ENCODE measurements at regions not wholly inside any gene's neighbourhood (a gene's known extent, or its start where the extent isn't known, plus 50 kb on each side); places are given as distances from the start of the nearest gene placed in this dataset.

GRCh38 chr13:33728271-33729037 is 89.5 kb upstream of the RFC3 start:
- no peak for DNase-seq (ENCODE audit: low read depth in 4 of 4, low spot score in 2 of 4)

DNA sequence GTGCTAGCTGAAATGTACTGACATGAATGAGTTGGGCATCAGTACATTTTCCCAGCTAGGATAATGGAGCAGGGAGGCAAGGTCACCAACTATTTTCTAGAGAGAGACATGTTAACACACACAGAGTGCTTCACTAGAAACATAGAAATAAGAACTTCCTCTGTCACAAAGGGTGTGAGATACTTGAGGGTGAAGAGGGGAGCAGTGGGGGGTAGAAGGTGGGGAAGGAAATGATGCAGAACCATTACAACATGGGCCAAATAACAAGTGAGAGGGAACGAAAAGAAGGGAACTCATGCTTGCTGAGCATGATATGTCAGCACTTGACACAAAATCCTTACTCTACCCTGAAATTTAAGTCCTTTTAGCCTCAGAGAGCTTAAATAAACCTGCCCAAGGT is 87.8 kb upstream of the RFC3 start:
- DNase-seq (ENCODE audit: low read depth in 4 of 4, low spot score in 2 of 4), result no peak

- DNase-seq (ENCODE audit: low read depth in 4 of 4, low spot score in 2 of 4), result no peak
These were observed 87.3 kb upstream of the RFC3 start for GRCh38 chr13:33730619-33731018.

GRCh38 chr13:33735276-33735675 is 82.7 kb upstream of the RFC3 start:
- DNase-seq (ENCODE audit: low read depth in 4 of 4, low spot score in 2 of 4), result no peak

DNA sequence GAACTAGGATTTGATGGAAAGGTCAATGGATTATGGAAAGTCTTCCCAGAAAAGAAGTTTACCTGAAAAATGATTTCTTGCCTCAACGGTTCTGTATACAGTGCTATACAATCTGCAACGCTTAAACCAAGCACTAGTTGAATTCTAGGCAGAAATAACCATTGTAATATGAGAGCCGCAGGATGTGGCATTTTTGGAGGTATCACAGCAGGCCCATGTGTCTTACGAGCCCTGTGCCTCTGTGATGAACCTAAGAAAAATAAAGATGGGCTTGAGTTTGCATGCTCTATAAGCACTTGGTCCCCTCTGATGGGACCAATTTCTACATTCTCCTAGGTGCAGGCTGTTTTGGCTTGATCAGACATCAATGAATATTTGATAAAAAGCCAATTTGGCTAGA is 78.7 kb upstream of the RFC3 start:
- no peak for DNase-seq (ENCODE audit: low read depth in 4 of 4, low spot score in 2 of 4)

GRCh38 chr13:33740134-33740538 is 77.8 kb upstream of the RFC3 start:
- DNase-seq (ENCODE audit: low read depth in 4 of 4, low spot score in 2 of 4), result no peak

GRCh38 chr13:33742321-33742720 is 75.6 kb upstream of the RFC3 start:
- no peak for DNase-seq (ENCODE audit: low read depth in 4 of 4, low spot score in 2 of 4)

GRCh38 chr13:33743438-33744368 is 74.2 kb upstream of the RFC3 start:
- no peak for DNase-seq (ENCODE audit: low read depth in 4 of 4, low spot score in 2 of 4)

DNA sequence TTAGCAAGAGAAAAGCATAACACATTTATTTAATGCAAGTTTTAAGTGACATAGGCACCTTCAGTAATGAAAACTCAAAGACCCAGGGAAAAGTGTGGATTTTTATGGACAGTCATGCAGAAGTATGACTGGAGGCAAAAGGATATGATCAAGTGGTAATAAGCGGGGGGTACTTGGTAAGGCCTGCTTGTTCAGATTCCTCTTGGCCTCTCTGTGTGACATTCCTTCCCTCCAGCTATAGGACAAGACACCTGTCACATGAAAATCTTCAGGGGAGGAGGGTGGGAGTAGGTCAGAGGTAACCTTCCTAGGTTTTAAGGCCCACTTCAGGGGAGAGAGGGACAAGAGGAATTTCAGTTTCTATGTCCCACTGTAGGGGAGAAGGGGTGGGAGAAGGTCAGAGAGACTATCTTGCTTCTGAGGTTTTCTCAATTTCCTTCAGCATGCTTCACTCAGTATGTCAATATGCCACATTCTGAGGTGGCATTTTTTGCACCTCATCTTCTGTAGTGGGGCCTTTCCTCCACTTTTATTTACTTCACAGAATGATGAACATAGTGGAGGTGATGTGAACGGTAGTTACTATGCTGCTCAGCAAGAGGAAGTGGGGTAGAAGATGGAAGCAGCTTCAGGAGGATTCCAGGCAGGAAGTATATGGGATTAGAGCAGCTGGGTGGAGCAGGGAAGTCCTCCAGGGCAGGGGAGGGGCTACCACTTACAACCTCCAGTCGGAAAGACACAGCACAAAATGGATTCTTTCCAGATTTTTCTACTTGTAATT is 73.2 kb upstream of the RFC3 start:
- no peak for DNase-seq (ENCODE audit: low read depth in 4 of 4, low spot score in 2 of 4)

- DNase-seq (ENCODE audit: low read depth in 4 of 4, low spot score in 2 of 4), result no peak
These were observed 72.3 kb upstream of the RFC3 start for GRCh38 chr13:33745370-33746324.

DNA sequence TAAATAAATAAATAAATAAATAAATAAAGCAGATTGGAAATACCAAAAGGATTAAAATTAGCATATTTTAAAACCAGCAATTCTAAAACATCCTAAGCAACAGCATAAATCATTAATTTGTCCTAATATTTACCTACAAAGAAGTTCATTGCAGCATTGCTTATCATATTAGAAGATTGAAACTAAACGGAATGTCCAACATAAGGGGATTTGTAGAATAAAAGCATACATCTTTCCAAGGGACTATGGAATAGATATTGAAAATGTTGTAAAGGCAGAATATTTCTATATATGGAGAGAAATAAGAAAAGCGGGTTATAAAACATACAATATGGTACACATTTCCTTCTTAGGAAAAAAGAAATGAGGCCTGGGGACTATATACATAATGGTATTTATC is 71.1 kb upstream of the RFC3 start:
- DNase-seq (ENCODE audit: low read depth in 4 of 4, low spot score in 2 of 4), result no peak

DNA sequence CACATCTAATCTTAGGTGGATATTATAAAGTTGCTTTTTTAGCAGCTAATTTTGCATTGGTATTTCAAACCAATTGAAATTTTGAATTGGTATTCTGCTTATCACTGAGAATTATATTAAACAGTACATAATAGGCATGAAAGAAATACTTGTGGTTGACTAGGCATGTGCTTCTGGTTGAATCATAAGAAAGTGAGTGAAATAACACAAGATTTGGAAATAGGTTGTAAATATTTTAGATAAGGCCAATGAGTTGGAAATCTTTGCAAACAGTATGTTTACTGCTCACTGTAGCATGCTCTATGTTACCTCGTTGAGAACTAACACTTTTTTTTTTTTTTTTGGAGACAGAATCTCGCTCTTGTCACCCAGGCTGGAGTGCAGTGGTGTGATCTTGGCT is 66.8 kb upstream of the RFC3 start:
- DNase-seq (ENCODE audit: low read depth in 4 of 4, low spot score in 2 of 4), result no peak

GRCh38 chr13:33752094-33752493 is 65.9 kb upstream of the RFC3 start:
- DNase-seq (ENCODE audit: low read depth in 4 of 4, low spot score in 2 of 4), result no peak

- DNase-seq (ENCODE audit: low read depth in 4 of 4, low spot score in 2 of 4), result no peak
These were observed 65.4 kb upstream of the RFC3 start for GRCh38 chr13:33752597-33752996.

- no peak for DNase-seq (ENCODE audit: low read depth in 4 of 4, low spot score in 2 of 4)
These were observed 61.0 kb upstream of the RFC3 start for GRCh38 chr13:33756929-33757328.

DNA sequence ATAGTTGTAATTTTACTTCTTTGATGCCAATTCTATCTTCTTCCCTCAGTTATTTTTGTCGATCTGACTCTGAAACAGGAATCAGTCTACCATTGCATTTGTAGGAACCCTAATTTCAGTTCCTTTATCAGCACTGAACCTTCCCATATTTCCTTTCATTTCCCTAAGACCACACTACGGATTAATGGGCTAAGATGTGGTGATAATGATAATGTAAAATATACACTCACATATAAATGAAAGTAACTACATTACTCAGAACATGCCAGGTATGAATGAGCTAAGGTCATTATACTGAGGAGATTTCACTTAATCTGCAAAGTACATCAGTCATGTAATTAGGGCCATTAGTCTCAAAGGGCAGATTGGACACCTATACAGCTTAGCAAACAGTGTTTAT is 60.2 kb upstream of the RFC3 start:
- no peak for DNase-seq (ENCODE audit: low read depth in 4 of 4, low spot score in 2 of 4)

DNA sequence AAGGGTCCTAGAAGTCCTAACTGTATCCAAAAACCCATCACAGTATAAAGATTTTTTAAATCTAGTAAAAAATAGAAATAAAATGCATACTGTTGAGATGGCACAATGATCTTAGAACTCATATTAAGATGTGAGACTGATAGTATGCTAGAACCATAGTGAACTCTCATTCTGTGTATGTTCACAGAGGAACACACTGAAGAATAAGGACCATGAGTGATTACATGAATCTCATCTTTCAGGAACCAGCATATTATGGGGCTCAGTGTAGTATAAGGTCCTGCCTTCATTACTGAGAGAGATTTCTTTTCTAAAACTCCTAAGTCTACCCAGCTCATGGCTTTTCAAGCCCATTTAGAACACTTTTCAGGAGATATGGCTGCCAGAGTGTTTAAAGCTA is 59.8 kb upstream of the RFC3 start:
- no peak for DNase-seq (ENCODE audit: low read depth in 4 of 4, low spot score in 2 of 4)

- no peak for DNase-seq (ENCODE audit: low read depth in 4 of 4, low spot score in 2 of 4)
These were observed 56.2 kb upstream of the RFC3 start for GRCh38 chr13:33761740-33762139.

DNA sequence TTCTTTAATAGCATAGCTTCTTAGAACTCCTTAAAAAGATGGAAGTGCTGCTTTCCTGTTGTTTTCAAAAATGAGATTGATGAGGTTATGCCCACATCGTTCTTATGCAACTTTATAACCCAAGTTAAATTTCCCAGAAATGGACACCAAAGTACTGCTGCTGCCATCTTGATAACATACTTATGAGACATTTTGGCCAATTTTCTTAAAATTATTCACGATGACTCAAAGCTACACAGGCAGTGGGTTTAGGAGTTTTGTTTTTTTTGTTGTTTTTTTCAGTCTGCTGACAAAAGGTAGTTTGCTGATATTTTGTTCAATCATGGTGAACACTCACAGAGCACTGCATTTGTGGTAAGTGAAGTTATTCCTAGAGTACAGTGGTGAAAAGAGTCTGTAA is 54.9 kb upstream of the RFC3 start:
- no peak for DNase-seq (ENCODE audit: low read depth in 4 of 4, low spot score in 2 of 4)

DNA sequence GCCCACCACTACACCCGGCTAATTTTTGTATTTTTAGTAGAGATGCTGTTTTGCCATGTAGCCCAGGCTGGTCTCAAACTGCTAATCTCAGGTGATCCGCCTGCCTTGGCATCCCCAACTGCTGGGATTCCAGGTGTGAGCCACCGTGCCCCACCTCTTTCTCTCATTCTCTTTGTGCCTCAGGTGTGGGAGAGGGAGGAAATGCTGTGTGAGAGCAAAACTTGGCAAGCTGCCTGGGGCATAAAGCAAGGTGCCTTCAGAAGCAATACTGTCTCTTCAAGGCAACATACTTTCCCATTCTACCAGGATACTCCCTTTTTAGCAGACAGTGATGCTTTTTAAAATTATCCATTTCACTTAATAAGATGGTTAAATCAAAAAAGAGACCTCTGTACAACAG is 53.2 kb upstream of the RFC3 start:
- no peak for DNase-seq (ENCODE audit: low read depth in 4 of 4, low spot score in 2 of 4)

Data from left renal cortex interstitium (tissue), 4 donors.